HepG2 (cell line): ENCODE measurements at regions not wholly inside any gene's neighbourhood (a gene's known extent, or its start where the extent isn't known, plus 50 kb on each side); places are given as distances from the start of the nearest gene placed in this dataset.

Experiments
- FLYWCH1 ChIP-seq: sonication (generic); formaldehyde crosslinking; IDR thresholded peaks from 2 replicates; pipeline ENCODE4 v1.8.1; 2023; ENCODE audit warnings: mild to moderate bottlenecking, missing genetic modification reagents
- HCFC1 ChIP-seq: fragments of 150-350 bp; IDR thresholded peaks from 2 replicates; pipeline ENCODE4 v1.6.1; 2014; ENCODE audit warnings: low read depth, low read length
- NFYC ChIP-seq: IDR thresholded peaks from 2 replicates; pipeline ENCODE4 v1.6.1; 2016; ENCODE audit warnings: missing genetic modification reagents, missing compliant biosample characterization
- RBFOX2 ChIP-seq: fragments of 200-400 bp; formaldehyde crosslinking; IDR thresholded peaks from 2 replicates; pipeline ENCODE4 v1.6.1; 2017; ENCODE audit warnings: low read depth, mild to moderate bottlenecking, low read length
- STAG1 ChIP-seq: sonication (generic); formaldehyde crosslinking; IDR thresholded peaks from 2 replicates; pipeline ENCODE4 v1.4.0; 2020; ENCODE audit warnings: missing genetic modification reagents
- ZFP36L1 ChIP-seq: sonication (generic); formaldehyde crosslinking; IDR thresholded peaks from 2 replicates; pipeline ENCODE4 v1.8.0; 2022; ENCODE audit warnings: mild to moderate bottlenecking, missing genetic modification reagents, moderate library complexity
- ZFP36L2 ChIP-seq: sonication (generic); formaldehyde crosslinking; IDR thresholded peaks from 2 replicates; pipeline ENCODE4 v1.4.0; 2020; ENCODE audit warnings: missing genetic modification reagents
- ZNF124 ChIP-seq: sonication (generic); formaldehyde crosslinking; IDR thresholded peaks from 2 replicates; pipeline ENCODE4 v1.4.0; 2020; ENCODE audit warnings: missing genetic modification reagents
- ZNF30 ChIP-seq: sonication (generic); formaldehyde crosslinking; IDR thresholded peaks from 2 replicates; pipeline ENCODE4 v1.5.0; 2020; ENCODE audit warnings: mild to moderate bottlenecking, missing genetic modification reagents
- ZNF468 ChIP-seq: sonication (generic); formaldehyde crosslinking; IDR thresholded peaks from 2 replicates; pipeline ENCODE4 v1.8.0; 2022; ENCODE audit warnings: mild to moderate bottlenecking, moderate library complexity, missing genetic modification reagents
- ZNF768 ChIP-seq: sonication (generic); formaldehyde crosslinking; IDR thresholded peaks from 2 replicates; pipeline ENCODE4 v1.4.0; 2020; ENCODE audit warnings: missing genetic modification reagents
- ZNF775 ChIP-seq: sonication (generic); formaldehyde crosslinking; IDR thresholded peaks from 2 replicates; pipeline ENCODE4 v1.4.0; 2020; ENCODE audit warnings: missing genetic modification reagents, mild to moderate bottlenecking, moderate library complexity, borderline replicate concordance
- TF ChIP-seq, protein P1 (sequence below): sonication (generic); formaldehyde crosslinking; IDR thresholded peaks from 2 replicates; pipeline ENCODE4 v1.4.0; 2020; ENCODE audit warnings: missing genetic modification reagents
- TF ChIP-seq, protein P2 (sequence below): sonication (generic); formaldehyde crosslinking; IDR thresholded peaks from 2 replicates; pipeline ENCODE4 v1.8.1; 2023; ENCODE audit warnings: mild to moderate bottlenecking, missing genetic modification reagents, borderline replicate concordance

DNA sequence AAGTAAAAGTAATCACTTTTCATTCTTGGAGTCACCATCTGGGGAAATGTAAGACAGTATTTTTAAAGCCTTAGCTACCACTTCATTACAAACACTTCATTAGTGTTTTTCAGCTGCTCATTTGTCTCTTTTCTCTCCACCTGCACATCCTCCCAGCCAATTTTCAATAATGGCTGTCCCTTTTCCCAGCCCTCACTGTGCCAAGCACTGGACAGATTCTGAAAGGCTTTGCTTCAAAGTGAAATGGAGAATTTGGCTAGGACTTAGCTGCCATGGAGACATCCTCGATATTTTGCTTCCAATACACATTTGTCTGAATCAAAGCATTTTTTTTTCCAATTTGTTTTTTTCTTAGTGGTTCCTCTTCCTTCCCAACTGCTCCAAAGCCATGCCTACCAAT is 272.4 kb upstream of the NRXN1 start (continued):
- TF ChIP-seq, protein P1, sequence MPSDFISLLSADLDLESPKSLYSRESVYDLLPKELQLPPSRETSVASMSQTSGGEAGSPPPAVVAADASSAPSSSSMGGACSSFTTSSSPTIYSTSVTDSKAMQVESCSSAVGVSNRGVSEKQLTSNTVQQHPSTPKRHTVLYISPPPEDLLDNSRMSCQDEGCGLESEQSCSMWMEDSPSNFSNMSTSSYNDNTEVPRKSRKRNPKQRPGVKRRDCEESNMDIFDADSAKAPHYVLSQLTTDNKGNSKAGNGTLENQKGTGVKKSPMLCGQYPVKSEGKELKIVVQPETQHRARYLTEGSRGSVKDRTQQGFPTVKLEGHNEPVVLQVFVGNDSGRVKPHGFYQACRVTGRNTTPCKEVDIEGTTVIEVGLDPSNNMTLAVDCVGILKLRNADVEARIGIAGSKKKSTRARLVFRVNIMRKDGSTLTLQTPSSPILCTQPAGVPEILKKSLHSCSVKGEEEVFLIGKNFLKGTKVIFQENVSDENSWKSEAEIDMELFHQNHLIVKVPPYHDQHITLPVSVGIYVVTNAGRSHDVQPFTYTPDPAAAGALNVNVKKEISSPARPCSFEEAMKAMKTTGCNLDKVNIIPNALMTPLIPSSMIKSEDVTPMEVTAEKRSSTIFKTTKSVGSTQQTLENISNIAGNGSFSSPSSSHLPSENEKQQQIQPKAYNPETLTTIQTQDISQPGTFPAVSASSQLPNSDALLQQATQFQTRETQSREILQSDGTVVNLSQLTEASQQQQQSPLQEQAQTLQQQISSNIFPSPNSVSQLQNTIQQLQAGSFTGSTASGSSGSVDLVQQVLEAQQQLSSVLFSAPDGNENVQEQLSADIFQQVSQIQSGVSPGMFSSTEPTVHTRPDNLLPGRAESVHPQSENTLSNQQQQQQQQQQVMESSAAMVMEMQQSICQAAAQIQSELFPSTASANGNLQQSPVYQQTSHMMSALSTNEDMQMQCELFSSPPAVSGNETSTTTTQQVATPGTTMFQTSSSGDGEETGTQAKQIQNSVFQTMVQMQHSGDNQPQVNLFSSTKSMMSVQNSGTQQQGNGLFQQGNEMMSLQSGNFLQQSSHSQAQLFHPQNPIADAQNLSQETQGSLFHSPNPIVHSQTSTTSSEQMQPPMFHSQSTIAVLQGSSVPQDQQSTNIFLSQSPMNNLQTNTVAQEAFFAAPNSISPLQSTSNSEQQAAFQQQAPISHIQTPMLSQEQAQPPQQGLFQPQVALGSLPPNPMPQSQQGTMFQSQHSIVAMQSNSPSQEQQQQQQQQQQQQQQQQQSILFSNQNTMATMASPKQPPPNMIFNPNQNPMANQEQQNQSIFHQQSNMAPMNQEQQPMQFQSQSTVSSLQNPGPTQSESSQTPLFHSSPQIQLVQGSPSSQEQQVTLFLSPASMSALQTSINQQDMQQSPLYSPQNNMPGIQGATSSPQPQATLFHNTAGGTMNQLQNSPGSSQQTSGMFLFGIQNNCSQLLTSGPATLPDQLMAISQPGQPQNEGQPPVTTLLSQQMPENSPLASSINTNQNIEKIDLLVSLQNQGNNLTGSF (CRISPR knock-in tag), result no peak
- TF ChIP-seq ZFP36L1 (no peak), HCFC1 (no peak), ZFP36L2 (CRISPR knock-in tag) (no peak), RBFOX2 (no peak), STAG1 (CRISPR knock-in tag) (no peak), NFYC (CRISPR knock-in tag) (no peak), ZNF775 (CRISPR knock-in tag) (no peak), ZNF30 (no peak), ZNF768 (no peak), ZNF124 (CRISPR knock-in tag) (no peak), ZNF468 (CRISPR knock-in tag) (no peak), FLYWCH1 (CRISPR knock-in tag) (no peak)
- TF ChIP-seq, protein P2, sequence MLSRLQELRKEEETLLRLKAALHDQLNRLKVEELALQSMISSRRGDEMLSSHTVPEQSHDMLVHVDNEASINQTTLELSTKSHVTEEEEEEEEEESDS, result no peak
